PFSK-1 (cell line): ENCODE measurements at regions not wholly inside any gene's neighbourhood (a gene's known extent, or its start where the extent isn't known, plus 50 kb on each side); places are given as distances from the start of the nearest gene placed in this dataset.

Experiments used
- POLR2AphosphoS5 ChIP-seq: IDR thresholded peaks from 2 replicates; pipeline ENCODE4 v1.6.1; 2012; ENCODE audit warnings: low read depth, mild to moderate bottlenecking, control low read depth, low read length, moderate library complexity
- REST ChIP-seq, 2 experiments: IDR thresholded peaks; 2 replicates each; pipeline versions ENCODE4 v1.6.1 to v1.8.0; 2011 to 2012; ENCODE audit warnings: low read depth in 2 of 2, low read length in 2 of 2, control low read depth in 1 of 2, inconsistent platforms in 1 of 2, mild to moderate bottlenecking in 1 of 2, moderate library complexity in 1 of 2; ENCODE audit not compliant: insufficient read depth in 1 of 2
- SIN3A ChIP-seq: IDR thresholded peaks from 2 replicates; pipeline ENCODE4 v1.6.1; 2012; ENCODE audit warnings: mild to moderate bottlenecking, low read length, moderate library complexity, borderline replicate concordance; ENCODE audit not compliant: insufficient read depth
- TAF1 ChIP-seq: IDR thresholded peaks from 2 replicates; pipeline ENCODE4 v1.6.1; 2012; ENCODE audit warnings: low read length, control low read depth, borderline replicate concordance; ENCODE audit not compliant: insufficient read depth

GRCh38 chr18:45167631-45168280 is 447.5 kb upstream of the SLC14A2 start:
- TF ChIP-seq POLR2AphosphoS5 (no peak), TAF1 (no peak), REST (IDR thresholded peaks at IDR 0.05; ENCODE audit: insufficient read depth in 1 of 2, low read depth in 2 of 2, low read length in 2 of 2) (no peak), SIN3A (no peak)
